ENCODE measurements at regions not wholly inside any gene's neighbourhood (a gene's known extent, or its start where the extent isn't known, plus 50 kb on each side); places are given as distances from the start of the nearest gene placed in this dataset.

DNA sequence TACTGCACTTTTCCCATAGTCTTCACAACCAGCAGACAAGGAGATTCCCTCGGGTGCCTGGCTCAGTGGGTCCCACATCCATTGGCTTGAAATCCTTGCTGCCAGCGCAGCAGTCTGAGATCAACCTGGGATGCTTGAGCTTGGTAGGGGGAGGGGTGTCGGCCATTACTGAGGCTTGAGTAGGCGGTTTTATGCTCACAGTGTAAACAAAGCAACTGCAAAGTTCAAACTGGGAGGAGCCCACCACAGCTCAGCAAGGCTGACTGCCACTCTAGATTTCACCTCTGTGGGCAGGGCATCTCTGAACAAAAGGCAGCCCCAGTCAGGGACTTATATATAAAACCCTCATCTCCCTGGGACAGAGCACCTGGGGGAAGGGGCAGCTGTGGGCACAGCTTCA lies 512.3 kb upstream of the MPDZ start:
- TF ChIP-seq CTCF (IDR thresholded peaks at IDR 0.05), result no peak
- TF ChIP-seq EZH2 (IDR thresholded peaks at IDR 0.05; ENCODE audit: borderline replicate concordance, insufficient read depth, low read depth, low read length, poor library complexity, severe bottlenecking), result no peak

All from B cell (primary cell).